GM18505 (cell line): ENCODE measurements at regions not wholly inside any gene's neighbourhood (a gene's known extent, or its start where the extent isn't known, plus 50 kb on each side); places are given as distances from the start of the nearest gene placed in this dataset.
"Not testable (repeated sequence)": the region's sequence is repeated elsewhere in the genome, so short reads cannot be mapped to it uniquely, and the experiment has no call there.

Experiments used
- ATAC-seq: cut with Tn5 transposase; IDR thresholded peaks from one replicate; pipeline ENCODE4 v1.9.1; 2021; ENCODE audit not compliant: unreplicated experiment
- POLR2A ChIP-seq: IDR thresholded peaks from 4 replicates; pipeline ENCODE4 v1.6.1; 2011; ENCODE audit warnings: borderline replicate concordance; ENCODE audit not compliant: insufficient read depth, insufficient read length; ENCODE audit errors: extremely low read depth

- TF ChIP-seq POLR2A: no peak
- ATAC-seq: no peak
Measured at GRCh38 chr2:150126839-150127238, 360.6 kb downstream of the RND3 start.

GRCh38 chr2:150126143-150126740, 361.2 kb downstream of the RND3 start:
- no peak for TF ChIP-seq POLR2A
- no peak for ATAC-seq

DNA sequence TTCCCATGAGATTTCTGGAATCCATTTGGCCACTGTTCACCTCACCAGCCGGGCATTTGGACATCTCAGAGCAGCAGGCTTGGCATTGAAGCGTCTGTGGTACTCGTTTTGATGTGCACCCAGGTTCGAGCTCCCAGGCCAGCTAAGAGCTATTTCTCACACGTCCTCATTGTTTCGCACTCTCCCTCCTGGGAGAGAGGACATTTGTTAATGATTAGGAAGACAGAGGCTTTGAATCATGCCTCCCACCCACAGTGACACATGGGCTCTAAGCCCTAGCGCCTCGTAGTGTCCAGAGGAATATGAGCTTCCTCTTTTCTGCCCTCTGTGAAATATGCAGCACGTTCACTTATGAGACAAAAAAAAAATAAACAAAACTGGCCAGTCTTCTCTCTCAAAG, 361.8 kb downstream of the RND3 start:
- no peak for ATAC-seq
- no peak for TF ChIP-seq POLR2A

DNA sequence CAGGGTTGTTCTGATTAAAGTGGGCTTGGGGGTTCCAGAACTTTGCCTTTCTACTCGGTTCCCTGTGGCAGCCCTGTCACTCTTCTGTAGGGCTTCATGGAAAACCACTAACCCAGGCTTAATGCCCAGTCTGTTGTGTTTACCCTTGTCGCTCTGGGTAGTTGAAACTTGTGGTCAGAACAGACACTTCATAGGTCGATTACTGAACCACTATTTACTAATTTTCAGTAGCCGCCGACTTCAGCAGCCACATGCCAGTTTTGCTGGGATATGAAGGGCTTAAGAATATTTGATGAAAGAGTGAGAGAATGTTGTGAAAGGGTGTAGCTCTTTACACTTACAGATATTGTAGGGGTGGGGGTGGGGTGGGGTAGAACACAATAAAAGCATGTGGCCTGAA, 362.3 kb downstream of the RND3 start:
- no peak for TF ChIP-seq POLR2A
- ATAC-seq: no peak

- no peak for ATAC-seq
- TF ChIP-seq POLR2A: no peak
Measured at GRCh38 chr2:150124739-150125138, 362.7 kb downstream of the RND3 start.

DNA sequence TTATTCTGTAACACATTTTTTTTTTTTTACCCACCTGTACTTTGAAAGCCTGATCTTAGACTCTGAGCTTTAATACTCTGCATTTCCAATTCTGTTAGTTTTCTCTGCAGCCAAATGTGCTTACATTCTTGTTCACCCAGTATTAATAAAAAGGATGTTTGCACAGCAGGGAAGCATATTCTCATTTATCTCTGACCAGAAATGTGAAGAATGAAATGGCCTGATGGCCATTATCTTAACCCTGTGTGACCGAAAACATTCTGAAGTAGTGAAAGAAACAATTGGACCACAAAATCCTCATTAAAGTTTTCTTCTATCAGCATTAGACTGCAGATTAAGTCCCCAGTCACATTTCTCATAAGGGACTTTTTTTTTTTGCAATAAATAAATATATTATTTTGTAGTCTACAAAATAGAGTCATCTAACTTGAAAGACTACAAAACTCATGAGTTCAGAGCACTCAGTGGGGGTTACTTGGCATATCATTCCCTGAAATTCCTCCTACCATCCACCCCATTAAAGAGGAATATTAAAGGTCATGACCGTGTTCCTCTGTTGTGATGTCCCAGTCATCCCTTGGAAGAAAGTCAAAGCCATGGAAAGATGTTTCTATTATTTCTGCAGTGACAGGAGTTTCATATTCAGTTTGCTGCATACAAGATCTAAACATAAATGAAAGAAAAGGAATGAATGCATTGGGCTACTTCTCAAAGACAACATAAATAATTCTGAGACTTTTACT, 364.4 kb downstream of the RND3 start:
- no peak for ATAC-seq

DNA sequence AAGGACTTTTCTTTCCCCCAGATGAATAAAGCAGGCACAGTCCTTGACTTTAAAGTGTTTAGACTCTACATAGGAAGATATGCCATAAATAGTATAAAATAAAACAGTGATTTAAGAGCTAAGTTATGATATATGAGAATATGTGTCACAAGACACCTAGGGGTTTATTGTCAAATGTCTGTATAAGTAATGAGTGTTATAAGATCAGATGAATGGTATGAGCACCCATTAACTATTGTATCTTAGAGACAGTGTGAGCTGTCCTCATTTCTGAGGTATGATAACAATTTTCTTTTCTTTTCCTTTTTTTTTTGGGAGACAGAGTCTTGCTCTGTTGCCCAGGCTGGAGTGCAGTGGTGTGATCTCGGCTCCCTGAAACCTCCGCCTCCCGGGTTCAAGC, 365.3 kb downstream of the RND3 start:
- no peak for ATAC-seq
- TF ChIP-seq POLR2A: no peak

More for the DNA sequence above, 364.4 kb downstream of the RND3 start:
- no peak for TF ChIP-seq POLR2A

DNA sequence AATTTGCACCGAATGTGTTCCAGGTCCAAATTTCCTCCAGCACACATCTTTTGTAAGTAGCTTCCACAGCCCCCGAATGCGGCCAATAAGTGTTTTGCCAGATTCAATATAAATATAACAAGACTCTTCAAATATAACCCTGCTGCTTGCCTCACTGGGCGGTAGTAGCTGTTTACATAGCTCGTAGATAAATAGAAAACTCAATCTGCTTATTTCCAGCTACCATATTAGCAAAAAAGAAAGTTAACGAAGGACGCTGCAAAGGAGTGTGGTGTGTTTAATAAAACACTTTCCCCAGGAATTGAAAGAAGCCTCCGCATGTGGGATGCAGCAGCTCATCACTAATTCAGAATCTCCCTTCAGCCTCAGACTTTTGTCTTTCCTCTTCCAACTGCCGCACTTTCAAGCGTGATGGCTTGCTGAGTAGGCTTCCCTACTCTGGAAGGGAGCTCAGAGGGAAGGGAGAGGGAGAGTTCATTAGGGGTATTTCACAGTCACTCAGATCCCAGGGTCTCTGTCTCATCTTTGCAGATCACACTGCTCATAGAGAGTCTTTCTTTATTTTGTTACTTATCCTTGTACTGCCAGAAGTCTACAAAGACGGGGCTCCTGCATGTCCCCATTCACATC, 367.0 kb downstream of the RND3 start:
- ATAC-seq: no peak
- no peak for TF ChIP-seq POLR2A

DNA sequence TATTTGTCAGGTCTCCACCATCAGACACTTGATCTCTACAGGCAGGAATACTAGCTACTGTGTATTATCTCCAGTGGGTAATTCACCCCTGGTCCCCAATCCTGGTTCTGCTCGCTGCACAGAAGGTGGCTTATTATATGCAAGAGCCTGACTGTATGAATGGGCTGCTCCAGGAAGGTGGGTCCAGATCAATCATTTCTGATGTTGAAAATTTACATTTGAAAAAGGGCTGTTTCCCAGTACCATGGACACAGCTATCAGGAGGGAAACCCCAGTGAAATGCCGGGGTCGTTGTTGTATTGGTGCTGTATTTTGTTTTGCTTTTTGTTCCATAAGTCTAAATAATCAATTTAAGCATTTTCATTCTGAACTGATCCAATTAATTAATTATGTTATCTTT, 367.6 kb downstream of the RND3 start:
- TF ChIP-seq POLR2A: no peak
- no peak for ATAC-seq

DNA sequence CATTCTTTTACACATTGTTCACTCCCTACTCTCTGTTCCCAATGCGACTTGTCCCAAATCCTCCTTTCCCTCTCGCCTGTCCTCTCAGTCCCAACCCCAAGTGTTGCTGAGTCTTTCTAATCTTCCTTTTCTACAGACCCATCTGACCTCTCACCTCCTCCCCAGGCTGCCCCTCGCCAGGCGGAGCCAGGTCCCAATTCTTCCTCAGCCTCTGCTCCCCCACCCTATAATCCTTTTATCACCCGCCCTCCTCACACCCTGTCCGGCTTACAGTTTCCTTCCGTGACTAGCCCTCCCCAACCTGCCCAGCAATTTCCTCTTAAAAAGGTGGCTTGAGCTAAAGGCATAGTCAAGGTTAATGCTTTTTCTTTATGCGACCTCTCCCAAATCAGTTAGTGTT, 373.4 kb downstream of the RND3 start:
- not testable (repeated sequence) for ATAC-seq

DNA sequence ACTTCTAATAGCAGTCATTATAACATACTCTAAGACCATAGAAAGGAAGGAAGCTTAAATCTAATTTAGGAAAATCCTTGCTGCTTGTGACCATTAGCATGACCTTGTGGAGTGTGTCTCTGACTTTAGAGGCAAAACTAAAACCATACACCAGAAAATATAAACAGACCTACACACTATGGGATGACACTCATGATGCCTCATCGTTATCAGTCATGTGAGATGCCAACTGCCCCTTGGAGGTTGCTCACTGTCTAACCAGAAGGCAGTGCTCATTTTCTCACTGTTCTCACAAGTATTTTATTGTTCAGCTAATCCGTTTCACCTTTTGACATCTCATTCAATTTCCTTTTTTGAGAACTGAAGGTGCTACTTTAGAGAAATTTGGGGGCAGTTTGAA, 376.9 kb downstream of the RND3 start:
- no peak for ATAC-seq
- no peak for TF ChIP-seq POLR2A

DNA sequence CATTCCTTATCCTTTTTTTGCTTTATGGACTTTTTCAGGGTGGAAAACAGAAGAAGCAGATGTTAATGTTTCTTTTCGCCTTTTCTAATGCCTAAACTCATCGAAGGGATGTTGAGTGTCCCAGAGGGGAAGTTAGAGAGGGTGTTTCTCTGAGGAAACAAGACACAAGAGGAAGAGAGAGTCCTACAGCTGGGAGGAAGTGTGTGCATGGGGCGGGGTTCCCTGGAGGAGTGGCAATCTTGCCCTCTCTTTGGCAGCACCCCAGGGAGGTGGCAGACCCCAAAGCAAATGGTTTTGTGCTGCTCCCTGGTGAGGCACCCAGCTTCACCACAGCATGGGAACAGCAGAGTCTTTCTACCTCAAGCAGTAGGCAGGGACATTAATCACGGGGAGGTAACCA, 377.6 kb downstream of the RND3 start:
- ATAC-seq: no peak
- TF ChIP-seq POLR2A: no peak

DNA sequence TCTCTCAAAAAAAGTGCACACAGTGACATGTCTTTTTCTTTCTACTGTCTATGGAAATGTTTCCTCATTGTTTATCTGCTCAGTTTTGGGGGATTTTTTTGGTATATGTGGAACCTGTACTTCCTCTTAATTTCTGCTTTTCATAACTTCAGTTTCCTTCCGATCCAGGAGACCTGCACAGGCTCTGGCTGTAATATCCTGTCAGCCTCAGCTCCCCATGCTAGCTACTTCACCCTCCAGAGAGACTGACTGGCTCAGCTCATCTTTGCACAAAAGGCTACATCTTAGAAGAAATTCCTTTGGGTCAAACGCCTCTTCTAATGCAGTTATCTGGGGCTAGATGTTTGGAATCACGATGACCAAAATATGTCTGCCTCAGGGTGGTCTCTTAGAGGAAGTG, 378.4 kb downstream of the RND3 start:
- ATAC-seq: no peak
- TF ChIP-seq POLR2A: no peak

- no peak for ATAC-seq
- TF ChIP-seq POLR2A: no peak
Measured at GRCh38 chr2:150107816-150108215, 379.7 kb downstream of the RND3 start.
